ENCODE measurements at regions not wholly inside any gene's neighbourhood (a gene's known extent, or its start where the extent isn't known, plus 50 kb on each side); places are given as distances from the start of the nearest gene placed in this dataset.

GRCh38 chr6:45727228-45727627, 288.4 kb downstream of the CLIC5 start:
- Histone ChIP-seq H3K36me3 (no peaks in the 10 kb centered on the region), H3K4me1 (ENCODE audit: low read depth) (no peaks in the 10 kb centered on the region), H3K4me3 (no peak overlapping the region), H3K27ac (no peak overlapping the region), H3K9me3 (ENCODE audit: low read depth) (no peaks in the 10 kb centered on the region), H3K27me3 (no peaks in the 10 kb centered on the region)
- TF ChIP-seq, protein P1, sequence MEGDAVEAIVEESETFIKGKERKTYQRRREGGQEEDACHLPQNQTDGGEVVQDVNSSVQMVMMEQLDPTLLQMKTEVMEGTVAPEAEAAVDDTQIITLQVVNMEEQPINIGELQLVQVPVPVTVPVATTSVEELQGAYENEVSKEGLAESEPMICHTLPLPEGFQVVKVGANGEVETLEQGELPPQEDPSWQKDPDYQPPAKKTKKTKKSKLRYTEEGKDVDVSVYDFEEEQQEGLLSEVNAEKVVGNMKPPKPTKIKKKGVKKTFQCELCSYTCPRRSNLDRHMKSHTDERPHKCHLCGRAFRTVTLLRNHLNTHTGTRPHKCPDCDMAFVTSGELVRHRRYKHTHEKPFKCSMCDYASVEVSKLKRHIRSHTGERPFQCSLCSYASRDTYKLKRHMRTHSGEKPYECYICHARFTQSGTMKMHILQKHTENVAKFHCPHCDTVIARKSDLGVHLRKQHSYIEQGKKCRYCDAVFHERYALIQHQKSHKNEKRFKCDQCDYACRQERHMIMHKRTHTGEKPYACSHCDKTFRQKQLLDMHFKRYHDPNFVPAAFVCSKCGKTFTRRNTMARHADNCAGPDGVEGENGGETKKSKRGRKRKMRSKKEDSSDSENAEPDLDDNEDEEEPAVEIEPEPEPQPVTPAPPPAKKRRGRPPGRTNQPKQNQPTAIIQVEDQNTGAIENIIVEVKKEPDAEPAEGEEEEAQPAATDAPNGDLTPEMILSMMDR (IDR thresholded peaks at IDR 0.05; ENCODE audit: low read depth, low read length): no peak
- no peak for DNase-seq (ENCODE audit: low read depth in 1 of 2, low spot score in 1 of 2)

GRCh38 chr6:45726444-45726843, 289.2 kb downstream of the CLIC5 start:
- Histone ChIP-seq H3K27ac (no peak overlapping the region), H3K36me3 (no peaks in the 10 kb centered on the region), H3K4me3 (no peak overlapping the region), H3K4me1 (ENCODE audit: low read depth) (no peaks in the 10 kb centered on the region), H3K27me3 (no peaks in the 10 kb centered on the region), H3K9me3 (ENCODE audit: low read depth) (no peaks in the 10 kb centered on the region)
- DNase-seq (ENCODE audit: low read depth in 1 of 2, low spot score in 1 of 2): no peak
- TF ChIP-seq, protein P1 (IDR thresholded peaks at IDR 0.05; ENCODE audit: low read depth, low read length): no peak

- Histone ChIP-seq H3K36me3 (no peaks in the 10 kb centered on the region), H3K4me3 (no peak overlapping the region), H3K27ac (no peak overlapping the region), H3K27me3 (no peaks in the 10 kb centered on the region), H3K4me1 (ENCODE audit: low read depth) (no peaks in the 10 kb centered on the region), H3K9me3 (ENCODE audit: low read depth) (no peaks in the 10 kb centered on the region)
- DNase-seq (ENCODE audit: low read depth in 1 of 2, low spot score in 1 of 2): peak in 1 of 2 donors; percentile 89
- TF ChIP-seq, protein P1 (IDR thresholded peaks at IDR 0.05; ENCODE audit: low read depth, low read length): no peak
These were observed 291.1 kb downstream of the CLIC5 start for GRCh38 chr6:45724511-45724910.

DNA sequence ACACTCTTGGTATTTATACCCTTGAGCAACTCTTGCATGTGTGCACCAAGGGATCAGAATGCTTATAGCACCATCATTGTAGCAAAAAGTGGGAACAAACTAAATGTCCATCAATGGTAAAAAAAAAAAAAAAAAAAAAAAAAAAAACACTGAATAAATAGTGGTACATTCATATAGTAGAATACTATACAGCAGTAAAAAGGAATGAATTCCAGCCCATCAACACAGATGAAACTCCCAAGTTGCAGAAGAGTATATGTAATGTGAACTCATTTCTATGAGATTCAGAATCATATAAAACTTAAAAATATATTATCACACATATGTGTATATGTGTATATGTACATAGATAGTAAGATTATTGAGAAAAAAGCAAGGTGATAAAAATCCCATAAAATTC, 291.6 kb downstream of the CLIC5 start:
- Histone ChIP-seq H3K4me1 (ENCODE audit: low read depth) (no peaks in the 10 kb centered on the region), H3K4me3 (no peak overlapping the region), H3K9me3 (ENCODE audit: low read depth) (no peaks in the 10 kb centered on the region), H3K27ac (no peak overlapping the region), H3K27me3 (no peaks in the 10 kb centered on the region), H3K36me3 (no peaks in the 10 kb centered on the region)
- DNase-seq (ENCODE audit: low read depth in 1 of 2, low spot score in 1 of 2): no peak
- TF ChIP-seq, protein P1 (IDR thresholded peaks at IDR 0.05; ENCODE audit: low read depth, low read length): no peak

- Histone ChIP-seq H3K9me3 (ENCODE audit: low read depth) (no peaks in the 10 kb centered on the region), H3K4me3 (no peak overlapping the region), H3K4me1 (ENCODE audit: low read depth) (no peaks in the 10 kb centered on the region), H3K36me3 (no peaks in the 10 kb centered on the region), H3K27ac (no peak overlapping the region), H3K27me3 (no peaks in the 10 kb centered on the region)
- TF ChIP-seq, protein P1 (IDR thresholded peaks at IDR 0.05; ENCODE audit: low read depth, low read length): no peak
- no peak for DNase-seq (ENCODE audit: low read depth in 1 of 2, low spot score in 1 of 2)
These were observed 292.8 kb downstream of the CLIC5 start for GRCh38 chr6:45722876-45723275.

DNA sequence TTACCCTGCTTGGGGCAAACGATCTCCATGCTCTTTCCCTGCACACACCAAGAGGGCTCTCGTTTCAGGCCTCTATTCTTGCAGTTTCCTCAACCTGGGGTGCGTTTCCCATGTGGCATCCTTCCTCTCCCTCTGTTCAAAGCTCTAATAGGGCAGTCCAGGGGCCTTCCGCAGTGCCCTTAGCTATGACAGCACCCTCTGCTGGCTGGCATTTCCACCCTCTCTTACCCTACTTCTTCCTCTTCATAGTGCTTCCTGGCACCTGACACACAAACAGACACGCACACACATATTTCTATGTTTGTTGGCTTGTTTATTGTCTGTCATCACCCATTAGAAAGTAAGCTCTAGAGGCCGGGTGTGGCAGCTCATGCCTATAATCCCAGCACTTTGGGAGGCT, 294.0 kb downstream of the CLIC5 start:
- Histone ChIP-seq H3K4me1 (ENCODE audit: low read depth) (no peaks in the 10 kb centered on the region), H3K27ac (no peak overlapping the region), H3K4me3 (no peak overlapping the region), H3K27me3 (no peaks in the 10 kb centered on the region), H3K36me3 (no peaks in the 10 kb centered on the region), H3K9me3 (ENCODE audit: low read depth) (no peaks in the 10 kb centered on the region)
- TF ChIP-seq, protein P1 (IDR thresholded peaks at IDR 0.05; ENCODE audit: low read depth, low read length): no peak
- DNase-seq (ENCODE audit: low read depth in 1 of 2, low spot score in 1 of 2): no peak

Measured in cardiac muscle cell (in vitro differentiated cells and primary cell).